ENCODE measurements at regions not wholly inside any gene's neighbourhood (a gene's known extent, or its start where the extent isn't known, plus 50 kb on each side); places are given as distances from the start of the nearest gene placed in this dataset.
"Not testable (repeated sequence)": the region's sequence is repeated elsewhere in the genome, so short reads cannot be mapped to it uniquely, and the experiment has no call there.

- no peak for DNase-seq (ENCODE audit: low spot score)
- H3K27ac Mint-ChIP-seq: no peak overlapping the region
- peaks cover 5% of the 10 kb centered on the region for H3K9me3 Mint-ChIP-seq
- peaks cover 1% of the 10 kb centered on the region for H3K27me3 Mint-ChIP-seq (ENCODE audit: insufficient read depth)
- H3K36me3 Mint-ChIP-seq (ENCODE audit: low read depth): no peaks in the 10 kb centered on the region
- intact Hi-C loops (cut with micrococcal nuclease): no loop called here
- no peaks in the 10 kb centered on the region for H3K4me1 Mint-ChIP-seq (ENCODE audit: low read depth)
- no peak overlapping the region for H3K4me3 Mint-ChIP-seq
These were observed 158.6 kb upstream of the DLX2 start for GRCh38 chr2:172261292-172261691.

DNA sequence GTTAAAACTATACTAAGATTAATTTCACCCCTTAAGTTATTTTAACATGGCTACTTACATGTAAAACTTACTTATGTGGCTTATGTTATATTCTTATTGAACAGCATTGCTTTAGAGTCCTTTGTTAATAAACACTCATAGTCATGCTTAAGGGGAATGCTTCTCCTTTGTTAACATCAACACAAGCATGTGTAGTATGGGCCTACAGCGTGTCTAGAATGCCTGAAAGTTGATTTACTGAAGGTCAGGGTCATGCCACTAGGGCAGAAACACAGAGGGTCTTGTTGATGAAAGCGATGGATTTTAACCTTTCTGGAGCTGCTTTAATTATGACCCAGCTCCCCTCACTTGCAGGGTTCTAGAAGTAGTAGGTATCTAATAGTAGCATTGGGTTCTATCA is 159.8 kb upstream of the DLX2 start:
- Mint-ChIP-seq H3K4me1 (ENCODE audit: low read depth) (no peaks in the 10 kb centered on the region), H3K9me3 (peaks cover 5% of the 10 kb centered on the region)

GRCh38 chr2:172264820-172265219 is 162.1 kb upstream of the DLX2 start:
- intact Hi-C loops (cut with micrococcal nuclease); H3K27ac Mint-ChIP-seq; H3K27me3 Mint-ChIP-seq (ENCODE audit: insufficient read depth); DNase-seq (ENCODE audit: low spot score); H3K4me1 Mint-ChIP-seq (ENCODE audit: low read depth); H3K9me3 Mint-ChIP-seq; H3K4me3 Mint-ChIP-seq: not testable (repeated sequence)
- H3K36me3 Mint-ChIP-seq (ENCODE audit: low read depth): peaks cover 10% of the 10 kb centered on the region

More for the DNA sequence above, 159.8 kb upstream of the DLX2 start:
- H3K27me3 Mint-ChIP-seq (ENCODE audit: insufficient read depth): peaks cover 1% of the 10 kb centered on the region
- intact Hi-C loops (cut with micrococcal nuclease): no loop called here
- no peak overlapping the region for H3K4me3 Mint-ChIP-seq
- H3K27ac Mint-ChIP-seq: no peak overlapping the region
- H3K36me3 Mint-ChIP-seq (ENCODE audit: low read depth): no peaks in the 10 kb centered on the region
- no peak for DNase-seq (ENCODE audit: low spot score)

DNA sequence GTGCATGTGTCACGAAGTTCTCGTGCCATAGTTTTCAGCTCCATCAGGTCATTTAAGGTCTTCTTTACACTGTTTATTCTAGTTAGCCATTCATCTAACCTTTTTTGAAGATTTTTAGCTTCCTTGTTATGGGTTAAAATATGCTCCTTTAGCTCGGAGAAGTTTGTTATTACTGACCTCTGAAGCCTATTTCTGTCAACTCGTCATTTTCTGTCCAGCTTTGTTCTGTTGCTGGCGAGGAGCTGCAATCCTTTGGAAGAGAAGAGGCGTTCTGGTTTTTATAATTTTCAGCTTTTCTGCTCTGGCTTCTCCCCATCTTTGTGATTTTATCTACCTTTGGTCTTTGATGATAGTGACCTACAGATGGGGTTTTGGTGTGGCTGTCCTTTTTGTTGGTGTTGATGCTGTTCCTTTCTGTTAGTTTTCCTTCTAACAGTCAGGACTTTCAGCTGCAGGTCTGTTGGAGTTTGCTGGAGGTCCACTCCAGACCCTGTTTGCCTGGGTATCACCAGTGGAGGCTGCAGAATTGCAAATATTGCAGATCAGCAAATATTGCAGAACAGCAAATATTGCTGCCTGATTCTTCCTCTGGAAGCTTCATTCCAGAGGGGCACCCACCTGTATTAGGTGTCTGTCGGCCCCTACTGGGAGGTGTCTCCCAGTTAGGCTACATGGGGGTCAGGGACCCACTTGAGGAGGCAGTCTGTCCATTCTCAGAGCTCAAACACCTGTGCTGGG is 157.7 kb upstream of the ITGA6 start:
- DNase-seq (ENCODE audit: low spot score); H3K27ac Mint-ChIP-seq; H3K27me3 Mint-ChIP-seq (ENCODE audit: insufficient read depth); intact Hi-C loops (cut with micrococcal nuclease); H3K9me3 Mint-ChIP-seq; H3K4me3 Mint-ChIP-seq; H3K4me1 Mint-ChIP-seq (ENCODE audit: low read depth): not testable (repeated sequence)
- H3K36me3 Mint-ChIP-seq (ENCODE audit: low read depth): peaks cover 10% of the 10 kb centered on the region

- peak; percentile 29 for DNase-seq (ENCODE audit: low spot score)
- Mint-ChIP-seq H3K27me3 (ENCODE audit: insufficient read depth) (peaks cover 3% of the 10 kb centered on the region), H3K4me1 (ENCODE audit: low read depth) (peaks cover 12% of the 10 kb centered on the region), H3K4me3 (no peak overlapping the region), H3K36me3 (ENCODE audit: low read depth) (peaks cover 10% of the 10 kb centered on the region), H3K27ac (no peak overlapping the region), H3K9me3 (peaks cover 4% of the 10 kb centered on the region)
- intact Hi-C loops (cut with micrococcal nuclease): no loop called here
These were observed 156.9 kb upstream of the ITGA6 start for GRCh38 chr2:172270278-172271079.

DNA sequence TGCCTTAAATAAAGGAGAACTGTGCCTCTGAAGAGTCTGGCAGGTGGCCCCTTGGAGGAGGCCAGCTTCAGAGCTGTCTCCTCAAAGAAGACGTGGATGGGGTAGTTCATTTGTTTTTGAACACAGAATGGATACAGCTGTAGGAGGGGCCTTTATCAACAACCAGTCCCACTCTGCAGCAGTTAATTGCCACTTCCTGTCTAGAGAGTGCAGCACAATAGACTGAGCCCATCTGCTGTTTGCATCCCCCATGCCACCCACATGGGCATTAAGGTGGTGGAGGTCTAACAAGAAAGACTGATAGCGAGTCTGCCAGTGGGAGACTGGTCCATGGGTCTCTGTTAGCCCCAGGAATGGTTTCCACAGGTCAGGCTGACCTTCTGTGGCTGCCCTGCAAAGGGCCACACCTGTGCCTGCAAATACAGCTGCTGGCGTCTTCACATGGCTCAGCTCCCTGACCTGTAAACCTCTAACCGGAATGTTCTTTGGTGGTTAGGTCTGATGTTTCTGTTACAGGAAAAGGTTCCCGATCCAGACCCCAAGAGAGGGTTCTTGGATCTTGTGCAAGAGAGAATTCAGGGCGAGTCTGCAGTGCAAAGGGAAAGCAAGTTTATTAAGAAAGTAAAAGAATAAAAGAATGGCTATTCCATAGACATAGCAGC is 153.3 kb upstream of the ITGA6 start:
- no peak for DNase-seq (ENCODE audit: low spot score)
- intact Hi-C loops (cut with micrococcal nuclease): no loop called here
- Mint-ChIP-seq H3K4me3 (no peak overlapping the region), H3K27ac (no peak overlapping the region), H3K27me3 (ENCODE audit: insufficient read depth) (no peaks in the 10 kb centered on the region), H3K4me1 (ENCODE audit: low read depth) (peaks cover 12% of the 10 kb centered on the region), H3K36me3 (ENCODE audit: low read depth) (peaks cover 13% of the 10 kb centered on the region), H3K9me3 (peaks cover 17% of the 10 kb centered on the region)

DNA sequence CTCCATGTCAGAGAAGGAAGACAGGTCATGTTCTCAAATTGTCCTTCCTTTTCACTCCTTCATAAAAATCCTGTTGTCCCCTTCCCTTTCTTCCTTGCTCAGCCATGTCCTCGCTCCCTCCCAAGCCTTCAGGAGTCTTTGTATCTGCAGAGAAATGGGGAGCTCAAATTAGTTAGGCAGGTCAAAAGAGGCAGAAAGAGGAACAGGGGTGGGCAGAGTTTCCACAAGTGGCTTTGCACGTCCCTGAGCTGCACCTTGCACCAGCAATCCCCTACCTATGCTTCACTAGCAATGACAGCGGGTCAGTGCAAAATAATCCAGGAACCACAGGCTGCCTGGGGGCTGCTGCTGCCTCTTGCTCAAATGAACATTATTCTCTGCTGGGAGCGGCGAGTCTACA is 152.1 kb upstream of the ITGA6 start:
- peaks cover 12% of the 10 kb centered on the region for H3K4me1 Mint-ChIP-seq (ENCODE audit: low read depth)
- no peak overlapping the region for H3K4me3 Mint-ChIP-seq
- intact Hi-C loops (cut with micrococcal nuclease): no loop called here
- H3K36me3 Mint-ChIP-seq (ENCODE audit: low read depth): peaks cover 6% of the 10 kb centered on the region
- DNase-seq (ENCODE audit: low spot score): no peak
- H3K27ac Mint-ChIP-seq: no peak overlapping the region
- no peaks in the 10 kb centered on the region for H3K27me3 Mint-ChIP-seq (ENCODE audit: insufficient read depth)
- peaks cover 17% of the 10 kb centered on the region for H3K9me3 Mint-ChIP-seq

- H3K27me3 Mint-ChIP-seq (ENCODE audit: insufficient read depth): peaks cover 2% of the 10 kb centered on the region
- peaks cover 5% of the 10 kb centered on the region for H3K4me1 Mint-ChIP-seq (ENCODE audit: low read depth)
- H3K9me3 Mint-ChIP-seq: peaks cover 17% of the 10 kb centered on the region
- peaks cover 6% of the 10 kb centered on the region for H3K36me3 Mint-ChIP-seq (ENCODE audit: low read depth)
- no peak overlapping the region for H3K4me3 Mint-ChIP-seq
- no peak for DNase-seq (ENCODE audit: low spot score)
- intact Hi-C loops (cut with micrococcal nuclease): no loop called here
- H3K27ac Mint-ChIP-seq: no peak overlapping the region
These were observed 150.4 kb upstream of the ITGA6 start for GRCh38 chr2:172276961-172277360.

DNA sequence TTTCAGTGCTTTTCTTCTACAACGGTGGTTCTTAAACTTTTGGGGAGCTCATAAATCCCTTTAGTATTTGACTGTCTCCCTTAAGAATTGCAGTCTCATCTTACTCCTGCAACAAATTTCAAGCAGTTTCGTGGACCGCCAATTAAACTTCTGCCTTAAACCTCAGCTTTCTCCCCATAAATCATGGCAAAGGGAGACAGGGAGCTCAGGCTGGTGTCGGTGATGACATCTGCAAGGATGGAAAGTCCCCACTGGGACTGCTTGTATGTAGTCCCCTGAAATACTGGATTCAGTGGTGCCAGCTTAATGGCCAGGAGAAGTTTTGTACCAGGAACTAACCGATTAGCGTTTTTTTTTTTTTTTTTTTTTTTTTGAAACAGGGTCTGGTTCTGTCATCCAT is 148.7 kb upstream of the ITGA6 start:
- Mint-ChIP-seq H3K4me1 (ENCODE audit: low read depth) (peaks cover 5% of the 10 kb centered on the region), H3K9me3 (peaks cover 13% of the 10 kb centered on the region), H3K27ac (no peak overlapping the region), H3K27me3 (ENCODE audit: insufficient read depth) (peaks cover 2% of the 10 kb centered on the region), H3K4me3 (no peak overlapping the region), H3K36me3 (ENCODE audit: low read depth) (peaks cover 6% of the 10 kb centered on the region)
- no peak for DNase-seq (ENCODE audit: low spot score)
- intact Hi-C loops (cut with micrococcal nuclease): no loop called here

GRCh38 chr2:172279214-172279613 is 148.2 kb upstream of the ITGA6 start:
- no peak for DNase-seq (ENCODE audit: low spot score)
- Mint-ChIP-seq H3K27ac (no peak overlapping the region), H3K27me3 (ENCODE audit: insufficient read depth) (peaks cover 2% of the 10 kb centered on the region), H3K36me3 (ENCODE audit: low read depth) (peaks cover 6% of the 10 kb centered on the region), H3K4me3 (no peak overlapping the region), H3K4me1 (ENCODE audit: low read depth) (peaks cover 5% of the 10 kb centered on the region), H3K9me3 (peaks cover 13% of the 10 kb centered on the region)
- intact Hi-C loops (cut with micrococcal nuclease): no loop called here

- peaks cover 5% of the 10 kb centered on the region for H3K4me1 Mint-ChIP-seq (ENCODE audit: low read depth)
- no peak overlapping the region for H3K27ac Mint-ChIP-seq
- peaks cover 13% of the 10 kb centered on the region for H3K9me3 Mint-ChIP-seq
- peaks cover 6% of the 10 kb centered on the region for H3K36me3 Mint-ChIP-seq (ENCODE audit: low read depth)
- H3K27me3 Mint-ChIP-seq (ENCODE audit: insufficient read depth): peaks cover 2% of the 10 kb centered on the region
- intact Hi-C loops (cut with micrococcal nuclease): no loop called here
- no peak for DNase-seq (ENCODE audit: low spot score)
- H3K4me3 Mint-ChIP-seq: no peak overlapping the region
These were observed 147.6 kb upstream of the ITGA6 start for GRCh38 chr2:172279813-172280212.

GRCh38 chr2:172280571-172281361 is 146.6 kb upstream of the ITGA6 start:
- no peak overlapping the region for H3K4me3 Mint-ChIP-seq
- H3K36me3 Mint-ChIP-seq (ENCODE audit: low read depth): peaks cover 6% of the 10 kb centered on the region
- intact Hi-C loops (cut with micrococcal nuclease): no loop called here
- DNase-seq (ENCODE audit: low spot score): no peak
- H3K9me3 Mint-ChIP-seq: peaks cover 13% of the 10 kb centered on the region
- H3K27ac Mint-ChIP-seq: no peak overlapping the region
- peaks cover 8% of the 10 kb centered on the region for H3K4me1 Mint-ChIP-seq (ENCODE audit: low read depth)
- H3K27me3 Mint-ChIP-seq (ENCODE audit: insufficient read depth): peaks cover 2% of the 10 kb centered on the region
